ENCODE measurements at regions not wholly inside any gene's neighbourhood (a gene's known extent, or its start where the extent isn't known, plus 50 kb on each side); places are given as distances from the start of the nearest gene placed in this dataset.

GRCh38 chr3:102599819-102600576 lies 165.2 kb downstream of the ZPLD1 start:
- DNase-seq (ENCODE audit: low spot score), result no peak

- no peak for DNase-seq (ENCODE audit: low spot score)
These were observed 170.3 kb downstream of the ZPLD1 start for GRCh38 chr3:102605153-102605552.

- DNase-seq (ENCODE audit: low spot score), result no peak
These were observed 174.1 kb downstream of the ZPLD1 start for GRCh38 chr3:102608875-102609274.

- DNase-seq (ENCODE audit: low spot score), result no peak
These were observed 179.3 kb downstream of the ZPLD1 start for GRCh38 chr3:102614021-102614569.

- DNase-seq (ENCODE audit: low spot score), result no peak
These were observed 179.8 kb downstream of the ZPLD1 start for GRCh38 chr3:102614585-102614984.

GRCh38 chr3:102617381-102617780 lies 182.6 kb downstream of the ZPLD1 start:
- no peak for DNase-seq (ENCODE audit: low spot score)

GRCh38 chr3:102619361-102619760 lies 184.5 kb downstream of the ZPLD1 start:
- DNase-seq (ENCODE audit: low spot score), result no peak

- no peak for DNase-seq (ENCODE audit: low spot score)
These were observed 195.1 kb downstream of the ZPLD1 start for GRCh38 chr3:102629943-102630342.

GRCh38 chr3:102630531-102630930 lies 195.7 kb downstream of the ZPLD1 start:
- no peak for DNase-seq (ENCODE audit: low spot score)

- DNase-seq (ENCODE audit: low spot score), result no peak
These were observed 208.7 kb downstream of the ZPLD1 start for GRCh38 chr3:102643546-102643945.

GRCh38 chr3:102646557-102646956 lies 211.7 kb downstream of the ZPLD1 start:
- no peak for DNase-seq (ENCODE audit: low spot score)

GRCh38 chr3:102660653-102661052 lies 225.8 kb downstream of the ZPLD1 start:
- DNase-seq (ENCODE audit: low spot score), result no peak

GRCh38 chr3:102661707-102662497 lies 227.1 kb downstream of the ZPLD1 start:
- no peak for DNase-seq (ENCODE audit: low spot score)

GRCh38 chr3:102662498-102662772 lies 227.6 kb downstream of the ZPLD1 start:
- DNase-seq (ENCODE audit: low spot score), result no peak

GRCh38 chr3:102664126-102664525 lies 229.3 kb downstream of the ZPLD1 start:
- no peak for DNase-seq (ENCODE audit: low spot score)

- DNase-seq (ENCODE audit: low spot score), result no peak
These were observed 230.4 kb downstream of the ZPLD1 start for GRCh38 chr3:102665183-102665582.

GRCh38 chr3:102668247-102668646 lies 233.4 kb downstream of the ZPLD1 start:
- DNase-seq (ENCODE audit: low spot score), result no peak

GRCh38 chr3:102670986-102671385 lies 236.2 kb downstream of the ZPLD1 start:
- no peak for DNase-seq (ENCODE audit: low spot score)

GRCh38 chr3:102672305-102672704 lies 237.5 kb downstream of the ZPLD1 start:
- DNase-seq (ENCODE audit: low spot score), result no peak

- peak; percentile 52 for DNase-seq (ENCODE audit: low spot score)
These were observed 238.7 kb downstream of the ZPLD1 start for GRCh38 chr3:102673271-102674115.

GRCh38 chr3:102674284-102674683 lies 239.5 kb downstream of the ZPLD1 start:
- no peak for DNase-seq (ENCODE audit: low spot score)

GRCh38 chr3:102676424-102676823 lies 241.6 kb downstream of the ZPLD1 start:
- no peak for DNase-seq (ENCODE audit: low spot score)

All from pons (tissue), 1 donor.